ENCODE measurements at regions not wholly inside any gene's neighbourhood (a gene's known extent, or its start where the extent isn't known, plus 50 kb on each side); places are given as distances from the start of the nearest gene placed in this dataset.
"Not testable (repeated sequence)": the region's sequence is repeated elsewhere in the genome, so short reads cannot be mapped to it uniquely, and the experiment has no call there.

DNA sequence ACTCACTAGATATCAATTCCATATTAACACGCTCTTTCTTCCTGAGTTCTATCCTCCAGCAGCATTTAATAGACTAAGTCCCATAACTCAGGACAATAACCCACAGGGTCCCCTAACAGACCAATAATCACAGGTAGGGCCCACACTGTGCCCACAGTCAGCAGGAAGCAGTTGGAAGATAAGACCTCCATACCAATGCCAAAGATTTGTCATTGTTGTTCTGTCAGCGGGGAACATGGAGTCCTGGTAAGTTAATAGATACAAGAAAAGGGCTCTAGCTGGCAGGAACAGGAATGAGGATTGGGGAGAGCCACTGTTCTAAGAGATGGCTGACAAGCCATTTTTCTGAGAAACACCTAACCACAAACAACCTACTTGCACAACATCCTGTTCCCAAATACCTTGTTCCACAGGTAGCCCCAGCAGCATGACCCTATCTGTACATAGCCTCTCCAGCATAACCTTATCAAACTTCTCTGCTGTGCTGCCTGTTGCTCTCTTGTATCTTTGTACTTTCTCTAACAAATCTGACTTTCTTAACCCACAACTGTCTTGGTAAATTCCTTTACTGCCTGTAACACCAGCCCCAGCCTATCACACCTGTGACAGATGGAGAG is 142.0 kb upstream of the KCNJ15 start:
- DNase-seq = no peak

DNA sequence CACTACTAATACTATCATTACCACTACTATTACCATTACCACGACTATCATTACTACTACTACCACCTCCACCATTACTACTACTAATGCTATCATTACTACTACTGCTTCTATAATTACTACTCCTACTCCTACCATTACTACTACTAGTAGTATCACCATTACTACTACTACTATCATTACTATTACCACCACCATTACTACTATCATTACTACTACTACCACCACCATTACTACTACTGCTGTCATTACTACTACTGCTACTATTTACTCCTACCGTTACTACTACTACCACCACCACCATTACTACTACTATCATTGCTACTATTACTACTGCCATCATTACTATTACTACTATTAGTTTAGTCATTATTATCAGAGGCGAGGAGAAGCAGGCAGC is 140.9 kb upstream of the KCNJ15 start:
- DNase-seq = no peak

DNA sequence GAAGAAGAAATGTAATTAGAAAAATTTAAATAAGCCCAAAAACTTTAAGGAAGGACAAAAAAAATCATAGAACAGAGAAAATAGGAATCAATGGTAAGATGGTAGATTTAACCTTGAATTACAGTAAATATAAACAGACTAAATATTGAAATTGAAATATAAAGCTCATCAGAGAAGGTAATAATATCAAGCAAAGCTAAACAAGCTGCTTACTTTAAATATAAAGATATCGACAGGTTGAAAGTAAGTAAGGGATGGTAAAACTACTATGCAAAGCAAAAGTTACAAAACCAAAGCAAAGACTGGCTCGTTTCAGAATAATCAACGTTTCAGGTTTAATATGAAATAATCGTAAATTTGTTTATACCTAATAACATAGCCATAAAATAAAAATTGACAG is 137.0 kb upstream of the KCNJ15 start:
- DNase-seq = no peak

DNA sequence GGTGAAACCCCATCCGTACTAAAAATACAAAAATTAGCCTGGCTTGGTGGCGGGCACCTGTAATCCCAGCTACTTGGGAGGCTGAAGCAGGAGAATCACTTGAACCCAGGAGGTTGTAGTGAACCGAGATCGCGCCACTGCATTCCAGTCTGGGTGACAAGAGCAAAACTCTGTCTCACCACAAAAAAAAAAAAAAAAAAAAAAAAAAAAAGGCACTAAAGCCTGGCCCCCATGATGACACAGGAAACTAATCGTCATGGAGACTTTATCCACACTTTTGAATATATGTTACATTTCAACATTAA is 136.2 kb upstream of the KCNJ15 start:
- DNase-seq = not testable (repeated sequence)

DNA sequence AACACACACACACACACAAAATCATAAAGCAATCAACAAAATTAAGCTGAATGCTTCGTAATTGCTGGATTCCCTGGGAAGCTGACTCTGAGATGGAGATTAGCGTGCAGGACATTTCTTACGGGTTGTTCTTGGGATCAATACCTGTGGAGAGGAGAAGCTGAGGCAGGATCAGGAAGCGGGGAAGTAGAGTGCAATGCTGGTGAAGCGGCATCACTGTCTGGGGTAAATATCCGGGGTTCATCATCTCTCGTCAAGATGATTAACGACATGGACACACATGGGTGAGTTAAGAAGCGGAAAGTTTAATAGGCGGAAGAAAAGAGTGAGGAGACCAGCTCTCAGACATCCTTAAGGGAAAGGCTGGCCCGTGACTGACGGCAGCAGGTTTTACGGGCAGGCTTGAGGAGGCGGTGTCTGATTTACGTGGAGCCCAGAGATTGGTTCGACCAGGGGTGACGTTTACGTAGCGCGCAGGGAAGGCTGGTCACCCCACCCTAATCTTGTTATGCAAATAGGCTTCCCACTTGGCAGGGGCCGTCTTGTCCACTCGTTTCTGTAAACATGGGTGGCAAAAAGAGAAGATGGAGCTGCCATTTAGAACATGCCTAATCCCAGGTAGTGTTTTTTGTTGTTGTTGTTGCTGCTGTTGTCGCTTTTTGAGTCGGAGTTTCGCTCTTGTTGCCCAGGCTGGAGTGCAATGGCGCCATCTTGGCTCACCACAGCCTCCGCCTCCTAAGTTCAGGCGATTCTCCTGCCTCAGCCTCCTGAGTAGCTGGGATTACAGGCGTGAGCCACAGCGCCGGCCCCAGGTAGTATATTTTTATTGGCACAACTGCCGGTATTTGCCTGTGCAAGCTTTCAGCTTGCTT is 135.6 kb upstream of the KCNJ15 start:
- DNase-seq = no peak

DNA sequence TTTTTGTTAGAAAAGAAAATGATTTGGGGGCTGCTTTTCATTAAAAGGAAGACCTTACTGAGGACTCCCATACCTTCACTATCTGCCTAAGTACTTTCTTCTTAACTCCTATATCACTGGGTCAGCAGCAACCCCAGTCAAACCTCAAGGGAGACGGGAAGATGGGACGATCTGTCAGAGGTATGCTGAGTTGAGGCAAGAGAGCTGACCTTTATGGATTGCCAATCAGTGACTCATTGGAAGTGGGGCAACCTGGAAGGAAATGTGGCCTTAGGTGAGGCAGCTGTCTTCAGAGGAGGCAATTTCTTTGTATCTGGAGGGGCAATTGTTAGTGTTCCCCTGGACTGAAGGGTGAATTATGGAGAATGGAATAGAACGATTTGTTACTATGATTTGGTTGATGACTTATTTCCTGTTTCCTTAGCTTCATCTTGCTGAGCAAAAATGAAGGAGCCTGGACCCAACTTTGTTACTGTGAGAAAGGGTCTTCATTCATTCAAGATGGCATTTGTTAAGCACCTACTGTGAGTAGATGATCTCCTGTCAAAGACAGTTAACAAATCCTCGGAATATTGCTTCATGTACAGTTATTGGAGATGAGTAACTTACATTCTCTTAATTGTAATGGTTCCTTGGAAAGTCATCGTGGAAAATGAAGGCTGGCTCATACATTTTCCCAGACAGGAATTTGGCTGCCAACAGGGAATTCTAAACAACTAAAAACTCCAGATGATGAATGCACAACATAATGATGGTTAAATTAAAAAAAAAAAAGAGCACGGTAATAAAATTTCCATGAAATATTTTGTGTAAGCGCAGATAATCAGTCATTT is 134.7 kb upstream of the KCNJ15 start:
- DNase-seq = no peak

DNA sequence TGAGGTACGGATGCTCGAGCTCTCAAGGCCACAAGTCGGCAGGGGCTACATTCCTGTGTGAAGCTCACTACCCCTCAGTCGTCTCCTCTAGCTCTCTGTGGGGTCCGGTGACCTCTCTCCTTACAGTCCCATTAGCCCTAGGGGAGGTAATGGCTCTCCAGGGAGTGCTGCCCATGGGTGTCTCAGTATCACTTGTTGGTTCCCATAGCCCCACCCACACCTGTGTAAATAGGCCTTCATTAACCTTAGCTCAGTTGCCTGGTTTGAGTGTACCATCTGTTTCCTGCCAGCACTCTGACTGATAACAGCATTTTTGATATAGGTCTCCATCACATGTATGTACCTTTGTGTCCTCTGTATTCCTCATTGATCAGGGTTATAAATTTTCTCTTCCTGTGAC is 133.2 kb upstream of the KCNJ15 start:
- DNase-seq = no peak

DNA sequence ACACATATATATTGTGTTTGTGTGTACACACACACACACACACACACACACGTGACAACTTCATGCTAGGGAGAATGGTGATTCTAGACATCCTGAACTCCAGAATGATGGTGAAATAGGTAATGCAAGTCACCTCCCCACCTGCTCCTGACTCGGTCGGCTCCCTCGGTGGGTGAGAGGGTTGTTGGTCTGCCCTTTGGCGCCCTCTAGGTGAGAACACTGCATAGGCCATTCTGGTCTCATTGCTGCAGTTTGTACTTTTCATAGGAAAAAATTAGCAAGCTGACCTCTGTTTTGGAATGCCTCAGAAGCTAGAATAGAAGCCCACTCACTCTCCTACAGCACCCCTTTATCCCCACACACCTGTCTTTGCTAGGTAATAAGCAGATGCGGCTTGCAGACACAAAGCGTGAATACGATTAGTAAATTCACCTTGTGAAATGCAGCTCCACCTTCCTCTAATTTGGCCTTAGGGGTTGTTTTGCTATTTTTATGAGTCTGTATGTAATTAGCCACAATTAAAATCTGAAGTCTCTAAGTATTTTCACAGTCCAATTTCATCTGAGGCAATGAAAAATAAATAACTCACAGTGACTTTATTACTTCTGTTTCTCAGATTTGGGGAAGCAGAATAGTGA is 130.0 kb upstream of the KCNJ15 start:
- DNase-seq = peak in 5 of 14 donors; percentile 0 to 37 (median 3)

DNA sequence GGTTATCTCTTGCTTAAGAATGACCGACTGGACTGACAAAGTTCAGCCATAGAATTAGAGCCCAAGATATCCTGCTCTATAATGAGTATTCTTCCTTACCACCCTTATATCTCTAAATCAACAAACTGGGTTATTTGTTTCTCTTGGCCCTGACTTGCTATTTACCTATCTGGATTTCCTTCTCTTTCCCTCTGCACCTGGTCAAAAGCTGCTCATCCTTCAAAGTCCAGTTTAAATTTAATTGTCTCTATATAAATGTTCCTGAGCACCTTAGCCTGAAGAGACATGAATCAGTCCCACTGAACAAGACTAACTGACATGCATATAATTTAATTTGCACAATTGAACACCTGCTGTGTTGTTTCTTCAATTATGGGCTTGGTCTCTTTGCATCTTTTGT is 127.1 kb upstream of the KCNJ15 start:
- DNase-seq = no peak

DNA sequence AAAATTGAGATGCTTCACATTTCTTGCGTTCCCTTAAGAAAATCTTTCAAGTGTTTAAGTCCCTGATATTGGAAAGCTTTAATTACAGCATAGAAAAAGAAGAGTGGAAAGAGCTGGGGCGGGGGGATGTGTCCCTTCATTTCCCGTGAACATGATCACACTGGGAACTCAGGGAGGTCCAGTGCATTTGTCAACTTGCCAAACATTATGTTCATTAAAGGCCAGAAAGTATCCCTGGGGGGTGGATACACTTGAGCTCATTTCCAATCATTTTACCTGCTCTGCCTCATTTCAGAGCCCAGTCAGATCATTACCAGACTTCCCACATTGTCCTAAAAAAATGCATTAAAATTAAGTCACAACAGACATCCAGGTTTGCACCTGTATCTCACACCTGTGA is 123.6 kb upstream of the KCNJ15 start:
- no peak for DNase-seq

DNA sequence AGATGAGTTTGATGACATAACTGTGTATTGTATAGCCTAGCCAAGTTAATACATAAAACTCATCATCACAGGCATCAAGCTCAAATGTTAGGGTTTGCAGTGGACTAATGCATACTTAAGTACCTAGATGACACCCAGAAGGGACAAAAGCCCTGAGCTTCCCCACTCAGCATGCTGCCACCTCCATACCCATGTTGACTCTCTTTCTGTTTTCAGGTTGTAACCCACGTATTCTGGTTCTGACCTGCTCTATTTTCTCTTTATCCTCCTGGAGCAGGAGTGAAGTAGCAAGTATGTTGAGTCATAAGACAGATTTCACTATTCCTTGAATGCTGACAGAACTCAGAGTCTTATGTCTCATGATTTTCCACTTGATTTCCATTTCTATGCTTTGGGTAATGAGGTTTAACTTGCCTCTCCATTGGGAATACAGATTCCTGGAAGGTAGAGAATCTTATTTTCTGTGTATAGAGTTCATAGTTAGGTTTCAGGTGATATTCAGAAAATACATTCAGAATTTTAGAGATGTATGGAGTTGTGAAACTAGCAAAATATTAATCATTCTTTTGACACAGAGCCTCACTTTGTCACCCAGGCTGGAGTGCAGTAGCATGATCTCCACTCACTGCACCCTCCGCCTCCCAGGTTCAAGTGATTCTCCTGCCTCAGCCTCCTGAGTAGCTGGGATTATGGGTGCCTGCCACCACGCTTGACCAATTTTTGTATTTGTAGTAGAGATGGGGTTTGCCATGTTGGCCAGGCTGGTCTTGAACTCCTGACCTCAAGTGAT is 122.5 kb upstream of the KCNJ15 start:
- DNase-seq = no peak

DNA sequence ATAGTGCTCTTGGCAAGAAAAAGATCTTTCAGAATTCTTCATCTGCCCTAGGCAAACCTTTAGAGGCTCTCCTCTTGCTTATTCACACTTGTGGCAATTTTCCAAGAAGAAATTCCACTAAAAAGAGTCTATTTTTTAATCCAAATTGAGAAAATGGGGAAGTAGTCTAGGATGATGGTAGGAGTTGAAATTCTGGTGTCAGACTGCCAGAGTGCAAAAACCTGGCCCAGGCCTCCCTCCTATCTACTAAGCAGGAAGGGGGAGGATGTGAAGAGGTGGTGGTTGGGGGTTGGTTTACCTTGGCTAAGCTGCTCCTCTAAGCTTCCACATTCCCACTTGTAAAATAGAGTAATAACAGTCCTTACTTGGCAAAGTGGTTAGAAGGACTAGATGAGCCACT is 120.6 kb upstream of the KCNJ15 start:
- no peak for DNase-seq

DNA sequence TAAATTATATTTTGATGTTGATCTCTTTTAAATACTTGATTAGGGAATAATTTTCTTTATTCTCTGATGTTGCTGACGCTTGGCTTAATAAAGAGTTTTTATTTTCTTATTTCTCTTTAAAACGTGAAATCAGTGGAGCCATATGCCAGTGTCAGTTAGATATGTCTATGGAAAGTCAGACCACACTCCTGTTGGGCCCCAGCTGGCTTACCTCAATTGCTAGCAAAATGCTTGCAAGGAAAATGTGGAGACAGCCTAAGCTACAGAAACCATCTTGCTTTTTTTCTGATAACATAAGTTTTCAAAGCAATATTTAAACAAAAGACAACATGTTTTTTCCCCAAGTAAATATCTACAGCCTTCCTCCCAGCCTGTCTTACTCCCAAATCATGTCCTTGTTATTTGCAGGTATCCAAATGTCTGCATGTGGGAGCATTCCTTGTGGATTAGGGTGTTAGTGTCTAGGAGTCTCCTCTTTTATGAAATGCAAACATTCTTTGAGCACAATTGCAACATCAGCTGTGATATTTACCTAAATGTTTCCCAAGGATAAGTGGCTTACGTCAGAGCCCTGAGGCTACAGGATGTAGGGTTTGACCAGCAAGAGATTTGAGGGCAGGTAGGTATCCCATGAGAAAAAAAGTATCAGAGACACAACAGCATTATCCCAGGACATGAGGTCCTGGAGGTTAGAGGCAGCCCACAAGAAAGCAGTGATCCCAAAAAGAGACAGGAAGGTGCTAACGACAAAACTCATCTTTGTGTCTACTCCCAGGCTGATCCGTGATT is 117.2 kb upstream of the KCNJ15 start:
- DNase-seq = no peak

DNA sequence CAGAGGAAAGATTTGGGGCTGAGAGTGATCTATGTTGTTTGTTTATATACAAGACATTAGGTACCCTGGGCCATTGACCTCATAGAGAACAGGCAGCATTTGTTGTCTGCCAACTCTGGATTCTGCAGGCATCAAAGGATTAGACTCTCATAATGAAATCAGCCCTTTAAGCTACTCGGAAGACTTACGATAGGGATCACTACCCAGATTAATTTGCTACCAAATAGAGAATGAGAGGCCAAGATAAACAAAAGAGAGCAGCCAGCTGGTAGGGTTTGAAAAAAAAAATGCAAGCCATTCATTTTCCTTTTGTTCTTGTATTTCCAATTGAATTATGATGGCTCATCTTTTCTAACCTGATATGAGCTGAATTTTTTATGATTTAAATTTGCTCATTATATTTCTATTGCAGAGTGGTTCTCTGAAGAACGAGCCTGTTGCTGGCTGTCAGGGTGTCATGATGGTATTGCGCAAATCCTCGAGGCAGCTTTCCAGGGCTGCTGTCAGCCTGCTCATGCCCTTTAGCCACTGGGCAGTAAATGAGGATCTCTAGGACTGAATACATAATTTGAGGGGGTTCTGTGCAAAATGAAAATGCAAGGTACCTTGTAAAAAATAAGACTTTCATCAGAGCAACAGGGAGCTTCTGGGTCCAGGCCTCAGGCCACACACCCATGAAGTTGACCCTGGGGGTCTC is 116.4 kb upstream of the KCNJ15 start:
- DNase-seq = peak in 4 of 14 donors; percentile 1 to 13 (median 6)

DNA sequence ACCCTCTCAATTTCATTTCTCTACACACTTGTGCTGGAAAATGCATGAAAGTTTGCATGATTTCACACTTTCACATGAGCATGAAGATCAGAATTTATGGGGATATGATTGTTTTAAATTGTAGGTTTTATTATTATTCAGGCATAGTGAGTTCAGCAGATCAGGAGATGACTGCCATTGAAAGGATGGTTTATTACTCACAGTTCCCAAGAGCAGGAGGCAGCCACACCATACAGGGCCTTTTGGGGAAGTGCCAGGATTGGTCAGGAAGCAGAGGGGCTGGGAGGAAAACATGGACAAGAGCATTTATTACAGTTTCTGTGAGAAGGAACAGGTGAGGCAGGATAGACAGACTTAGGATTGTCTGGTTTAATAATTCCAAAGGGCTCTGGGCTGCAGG is 114.6 kb upstream of the KCNJ15 start:
- DNase-seq = no peak

DNA sequence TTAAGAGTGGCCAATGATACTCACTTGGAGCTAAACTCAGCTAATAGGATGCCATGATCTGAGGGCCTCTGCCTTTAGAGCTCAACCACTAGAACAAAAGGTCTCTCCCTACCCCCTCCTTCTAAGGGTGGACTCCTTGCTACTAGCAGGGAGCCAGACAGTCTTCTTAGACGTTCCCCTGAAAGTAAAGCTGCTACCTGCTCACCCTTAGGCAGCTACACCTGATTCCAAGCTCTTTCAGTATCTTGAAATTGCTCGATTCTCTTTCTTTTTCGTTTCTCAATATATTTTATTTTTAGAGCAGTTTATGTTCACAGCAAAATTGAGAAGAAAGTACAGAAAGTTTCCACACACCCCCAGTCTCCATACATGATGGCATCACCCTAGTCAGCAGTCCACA is 112.6 kb upstream of the KCNJ15 start:
- no peak for DNase-seq

DNA sequence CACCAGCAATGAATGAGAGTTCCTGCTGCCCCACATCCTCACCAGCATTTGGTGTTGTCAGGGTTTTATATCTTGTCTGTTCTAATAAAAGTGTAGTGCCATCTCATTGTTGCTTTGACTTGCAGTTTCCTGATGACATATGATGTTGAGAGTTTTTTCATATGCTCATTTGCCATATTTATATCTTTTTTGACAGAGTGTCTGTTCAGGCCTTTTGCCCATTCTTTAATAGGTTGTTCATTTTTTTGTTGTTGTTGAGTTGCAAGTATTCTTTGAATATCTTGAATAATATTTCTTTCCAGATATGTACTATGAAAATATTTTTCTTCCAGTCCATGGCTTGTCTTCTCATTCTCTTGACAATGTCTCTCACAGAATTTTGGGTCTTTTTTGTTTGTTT is 111.7 kb upstream of the KCNJ15 start:
- no peak for DNase-seq

DNA sequence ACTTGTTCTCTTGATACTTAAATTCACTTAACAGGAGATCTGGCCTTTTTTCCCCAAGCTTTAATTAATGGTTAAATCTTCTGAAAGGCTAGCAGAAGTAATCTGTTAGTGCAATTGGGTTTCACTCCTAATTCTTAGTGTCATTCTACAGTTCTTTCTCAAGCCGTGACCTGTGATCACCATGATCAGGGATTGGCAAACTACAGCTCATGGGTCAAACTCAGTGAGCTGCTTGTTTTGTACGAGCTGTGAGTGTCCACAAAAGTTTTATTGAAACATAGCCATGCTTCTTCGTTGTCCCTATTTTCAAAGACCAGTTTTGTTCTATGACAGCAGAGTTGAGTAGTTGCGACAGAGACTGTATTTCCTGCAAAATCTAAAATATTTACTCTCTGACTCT is 109.4 kb upstream of the KCNJ15 start:
- DNase-seq = no peak

DNA sequence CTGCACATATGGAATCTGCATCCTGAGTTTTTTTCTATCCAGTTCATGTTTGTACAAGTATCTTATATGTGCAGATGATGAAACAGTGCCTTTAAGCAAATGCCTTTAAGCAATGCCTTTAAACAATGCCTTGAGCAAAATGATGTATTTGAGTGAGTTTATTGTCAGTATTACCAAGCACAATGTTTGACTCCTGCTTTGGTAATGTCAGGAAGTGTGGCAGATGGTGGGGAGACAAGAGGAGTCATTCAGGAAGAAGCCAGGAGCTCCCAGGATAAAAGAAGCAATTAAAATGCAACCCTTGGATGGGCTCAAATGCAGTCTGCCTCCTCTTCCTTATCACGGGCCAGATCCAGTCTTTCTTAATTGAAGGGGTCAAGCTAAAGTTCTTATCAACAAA is 108.7 kb upstream of the KCNJ15 start:
- no peak for DNase-seq

DNA sequence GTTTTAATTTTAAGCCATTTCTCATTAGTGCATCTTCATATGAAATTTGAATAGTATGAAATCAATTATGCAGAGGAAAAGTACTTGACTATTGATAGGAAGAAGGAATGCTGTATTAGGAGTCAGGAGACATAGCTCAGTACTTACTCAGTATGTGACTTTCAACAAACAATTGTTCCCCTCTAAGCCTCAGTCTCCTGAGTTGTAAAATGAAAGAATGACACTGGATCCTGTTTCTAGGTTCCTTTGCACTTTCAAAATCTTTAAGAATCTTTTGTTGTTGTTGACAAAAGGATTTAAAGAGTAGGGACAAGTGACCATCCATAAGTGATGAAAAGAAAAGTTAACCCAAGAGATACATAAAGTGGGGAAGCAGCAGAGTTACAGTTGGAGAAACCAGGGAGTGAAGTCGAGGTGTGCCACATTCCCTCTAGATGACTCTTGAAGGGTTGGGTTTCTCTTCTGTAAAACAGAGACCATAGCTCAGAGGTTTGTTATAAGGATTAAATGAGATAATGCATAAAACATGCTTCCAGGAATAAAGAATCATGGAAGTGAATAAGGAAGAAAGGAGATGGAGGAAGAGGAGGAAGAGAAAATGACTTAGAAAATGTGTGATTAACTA is 105.7 kb upstream of the KCNJ15 start:
- no peak for DNase-seq

All from C1 segment of cervical spinal cord (tissue), 14 donors.